Sigmoid colon (tissue), 4 donors: ENCODE measurements at regions not wholly inside any gene's neighbourhood (a gene's known extent, or its start where the extent isn't known, plus 50 kb on each side); places are given as distances from the start of the nearest gene placed in this dataset.

Experiments used
- EP300 ChIP-seq, 4 donors: sonication (generic); formaldehyde crosslinking; IDR thresholded peaks; one replicate each; pipeline ENCODE4 v1.6.1; 2017; ENCODE audit warnings: antibody characterized with exemption in 4 of 4
- POLR2A ChIP-seq, 2 donors: fragments of 450-650 bp; IDR thresholded peaks; one replicate each; pipeline ENCODE4 v1.6.1; 2016; ENCODE audit warnings: antibody characterized with exemption in 2 of 2, mild to moderate bottlenecking in 2 of 2, moderate library complexity in 2 of 2
- POLR2AphosphoS5 ChIP-seq, 4 donors: sonication (generic); formaldehyde crosslinking; IDR thresholded peaks; one replicate each; pipeline ENCODE4 v1.6.1; 2017; ENCODE audit warnings: antibody characterized with exemption in 4 of 4
- TF ChIP-seq, protein P1 (sequence below), 4 experiments: fragments of 450-650 bp in 3 of 4; fragments of 200-600 bp in 1 of 4; IDR thresholded peaks; one replicate each; pipeline ENCODE4 v1.5.1; 2016 to 2019; ENCODE audit warnings: antibody characterized with exemption in 4 of 4, mild to moderate bottlenecking in 3 of 4, moderate library complexity in 2 of 4

- TF ChIP-seq, protein P1, sequence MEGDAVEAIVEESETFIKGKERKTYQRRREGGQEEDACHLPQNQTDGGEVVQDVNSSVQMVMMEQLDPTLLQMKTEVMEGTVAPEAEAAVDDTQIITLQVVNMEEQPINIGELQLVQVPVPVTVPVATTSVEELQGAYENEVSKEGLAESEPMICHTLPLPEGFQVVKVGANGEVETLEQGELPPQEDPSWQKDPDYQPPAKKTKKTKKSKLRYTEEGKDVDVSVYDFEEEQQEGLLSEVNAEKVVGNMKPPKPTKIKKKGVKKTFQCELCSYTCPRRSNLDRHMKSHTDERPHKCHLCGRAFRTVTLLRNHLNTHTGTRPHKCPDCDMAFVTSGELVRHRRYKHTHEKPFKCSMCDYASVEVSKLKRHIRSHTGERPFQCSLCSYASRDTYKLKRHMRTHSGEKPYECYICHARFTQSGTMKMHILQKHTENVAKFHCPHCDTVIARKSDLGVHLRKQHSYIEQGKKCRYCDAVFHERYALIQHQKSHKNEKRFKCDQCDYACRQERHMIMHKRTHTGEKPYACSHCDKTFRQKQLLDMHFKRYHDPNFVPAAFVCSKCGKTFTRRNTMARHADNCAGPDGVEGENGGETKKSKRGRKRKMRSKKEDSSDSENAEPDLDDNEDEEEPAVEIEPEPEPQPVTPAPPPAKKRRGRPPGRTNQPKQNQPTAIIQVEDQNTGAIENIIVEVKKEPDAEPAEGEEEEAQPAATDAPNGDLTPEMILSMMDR (IDR thresholded peaks at IDR 0.05): no peak
- no peak for TF ChIP-seq EP300 (IDR thresholded peaks at IDR 0.05)
- no peak for TF ChIP-seq POLR2AphosphoS5 (IDR thresholded peaks at IDR 0.05)
- TF ChIP-seq POLR2A (IDR thresholded peaks at IDR 0.05): no peak
These were observed 996.4 kb downstream of the KCNMA1 start for GRCh38 chr10:76641215-76641614.
